BLaER1 treated with 17β-estradiol and CSF1 and Interleukin-3, amounts not matched to agents 10 nM and 100 nM (cell line): ENCODE measurements at regions not wholly inside any gene's neighbourhood (a gene's known extent, or its start where the extent isn't known, plus 50 kb on each side); places are given as distances from the start of the nearest gene placed in this dataset.

Source experiments
- H3K27ac ChIP-seq, 11 experiments: shearing (Covaris generic); formaldehyde crosslinking; 2 replicates each; pipeline ENCODE4 v1.8.1; 2022
- H3K27me3 ChIP-seq, 11 experiments: shearing (Covaris generic); formaldehyde crosslinking; 2 replicates each; pipeline ENCODE4 v1.8.1; 2022
- H3K36me3 ChIP-seq, 11 experiments: shearing (Covaris generic); formaldehyde crosslinking; 2 replicates each; pipeline ENCODE4 v1.8.1; 2022
- H3K4me1 ChIP-seq, 10 experiments: shearing (Covaris generic); formaldehyde crosslinking; 2 replicates each; pipeline ENCODE4 v1.8.1; 2022
- H3K4me2 ChIP-seq, 11 experiments: shearing (Covaris generic); formaldehyde crosslinking; 2 replicates each; pipeline ENCODE4 v1.8.1; 2022
- H3K4me3 ChIP-seq, 10 experiments: shearing (Covaris generic); formaldehyde crosslinking; 2 replicates each; pipeline ENCODE4 v1.8.1; 2022
- H3K9ac ChIP-seq, 11 experiments: shearing (Covaris generic); formaldehyde crosslinking; 2 replicates each; pipeline ENCODE4 v1.8.1; 2022
- H3K9me3 ChIP-seq, 11 experiments: shearing (Covaris generic); formaldehyde crosslinking; replicated peaks in 1 of 11; 2 replicates each; pipeline ENCODE4 v1.8.1; 2022
- H4K20me1 ChIP-seq, 11 experiments: shearing (Covaris generic); formaldehyde crosslinking; 2 replicates each; pipeline ENCODE4 v1.8.1; 2022
- Cebpa-rat ChIP-seq, 11 experiments: shearing (Covaris generic); IDR thresholded peaks; 2 replicates each; pipeline ENCODE4 v1.8.1; 2022

GRCh38 chr18:45361125-45361851 lies 254.0 kb upstream of the SLC14A2 start:
- Histone ChIP-seq H3K27ac (no peak overlapping the region), H3K4me3 (no peak overlapping the region), H4K20me1 (no peaks in the 10 kb centered on the region), H3K36me3 (no peaks in the 10 kb centered on the region), H3K9ac (no peak overlapping the region), H3K9me3 (no peaks in the 10 kb centered on the region), H3K4me2 (no peak overlapping the region), H3K27me3 (no peaks in the 10 kb centered on the region), H3K4me1 (peaks cover 0 to 17% (median 8%) of the 10 kb centered on the region in 10 experiments; a peak in 10 of 20 replicates)
- no peak for TF ChIP-seq Cebpa-rat (IDR thresholded peaks at IDR 0.05)

- H3K27ac ChIP-seq = no peak overlapping the region
- H3K9me3 ChIP-seq = no peaks in the 10 kb centered on the region
- H3K4me3 ChIP-seq = no peak overlapping the region
- H3K27me3 ChIP-seq = no peaks in the 10 kb centered on the region
- no peak overlapping the region for H3K9ac ChIP-seq
- no peaks in the 10 kb centered on the region for H3K36me3 ChIP-seq
- no peak for TF ChIP-seq Cebpa-rat (IDR thresholded peaks at IDR 0.05)
- no peaks in the 10 kb centered on the region for H4K20me1 ChIP-seq
- H3K4me1 ChIP-seq = peaks cover 0 to 9% (median 0%) of the 10 kb centered on the region in 10 experiments; a peak in 5 of 20 replicates
- no peak overlapping the region for H3K4me2 ChIP-seq
These were observed 252.1 kb upstream of the SLC14A2 start for GRCh38 chr18:45363196-45363595.

DNA sequence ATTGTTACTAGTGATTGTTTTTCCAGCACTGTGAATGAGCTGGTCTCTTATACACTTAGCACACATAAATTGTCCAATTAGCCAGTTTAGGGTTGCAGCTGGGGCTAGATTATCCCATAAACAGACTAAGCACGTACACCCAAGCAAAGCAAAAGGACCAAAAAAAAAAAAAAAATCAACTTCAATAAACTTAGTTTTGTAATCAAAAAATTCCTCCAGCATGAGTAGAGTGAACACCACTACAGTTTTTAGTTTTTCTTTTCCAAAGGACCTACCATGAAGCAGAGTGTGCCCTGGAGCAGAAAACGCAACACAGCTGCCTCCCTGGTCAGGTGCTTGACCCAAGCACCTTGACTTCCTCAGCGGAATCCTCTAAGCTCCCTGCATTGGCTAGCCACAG lies 249.4 kb upstream of the SLC14A2 start:
- peaks cover 6 to 12% (median 10%) of the 10 kb centered on the region in 10 experiments; a peak in 17 of 20 replicates for H3K4me1 ChIP-seq

DNA sequence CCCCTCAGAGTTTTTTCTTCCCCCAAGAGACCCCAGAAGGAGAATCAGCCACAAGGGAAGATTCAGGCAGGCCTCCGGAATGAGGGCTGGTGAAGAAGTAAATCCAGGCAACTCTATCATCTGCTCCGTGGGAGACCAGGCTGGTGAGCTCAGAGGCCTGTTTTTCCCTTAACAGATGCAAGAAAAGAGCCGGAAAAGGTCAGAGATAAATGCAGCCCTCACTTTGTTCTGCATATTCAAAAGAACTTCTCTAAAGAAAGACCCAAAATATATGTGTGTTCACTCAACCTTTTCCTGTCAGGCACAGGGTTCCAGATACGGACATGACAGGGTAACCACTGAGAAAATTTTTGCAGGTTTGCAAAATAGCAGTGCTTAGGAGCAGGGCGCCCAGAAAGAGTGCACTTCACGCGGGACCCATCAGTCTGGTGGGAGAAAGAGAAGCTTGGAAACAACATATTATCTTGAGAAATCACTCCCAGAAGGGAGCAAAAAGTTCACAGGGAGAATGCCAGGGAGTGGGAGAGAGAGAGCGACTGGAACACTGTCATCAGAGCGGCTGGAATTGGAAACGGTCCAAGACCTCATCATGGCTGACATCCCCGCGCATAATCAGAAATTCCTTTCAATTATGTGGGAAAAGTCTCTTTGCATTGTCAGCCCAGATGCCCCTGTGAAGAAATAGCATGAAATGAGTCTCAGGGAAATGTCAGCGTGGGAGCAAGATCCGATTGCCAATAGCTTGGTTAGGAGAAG lies 244.8 kb upstream of the SLC14A2 start:
- peak overlapping the region; percentile 5 to 67 (median 38); a peak in 19 of 22 replicates for H3K4me2 ChIP-seq
- TF ChIP-seq Cebpa-rat (IDR thresholded peaks at IDR 0.05) = no peak
- H3K27ac ChIP-seq = no peak overlapping the region
- H3K4me1 ChIP-seq = peaks cover 10 to 40% (median 18%) of the 10 kb centered on the region in 10 experiments; a peak in 18 of 20 replicates
- H3K9ac ChIP-seq = no peak overlapping the region
- no peak overlapping the region for H3K4me3 ChIP-seq
- no peaks in the 10 kb centered on the region for H4K20me1 ChIP-seq
- H3K27me3 ChIP-seq = no peaks in the 10 kb centered on the region
- H3K36me3 ChIP-seq = no peaks in the 10 kb centered on the region
- no peaks in the 10 kb centered on the region for H3K9me3 ChIP-seq

More for the DNA sequence above, 249.4 kb upstream of the SLC14A2 start:
- Histone ChIP-seq H3K9me3 (no peaks in the 10 kb centered on the region), H3K27me3 (no peaks in the 10 kb centered on the region), H4K20me1 (no peaks in the 10 kb centered on the region), H3K9ac (no peak overlapping the region), H3K27ac (no peak overlapping the region), H3K36me3 (no peaks in the 10 kb centered on the region), H3K4me2 (no peak overlapping the region), H3K4me3 (no peak overlapping the region)
- TF ChIP-seq Cebpa-rat (IDR thresholded peaks at IDR 0.05) = no peak

- Histone ChIP-seq H3K27me3 (no peaks in the 10 kb centered on the region), H3K36me3 (no peaks in the 10 kb centered on the region), H3K4me3 (no peak overlapping the region), H3K4me2 (peak overlapping the region in 5 of 11 experiments; percentile 5 to 50 (median 31); a peak in 9 of 22 replicates), H3K9me3 (no peaks in the 10 kb centered on the region), H4K20me1 (no peaks in the 10 kb centered on the region), H3K4me1 (peaks cover 10 to 47% (median 19%) of the 10 kb centered on the region in 10 experiments; a peak in 18 of 20 replicates), H3K9ac (no peak overlapping the region), H3K27ac (no peak overlapping the region)
- no peak for TF ChIP-seq Cebpa-rat (IDR thresholded peaks at IDR 0.05)
These were observed 241.9 kb upstream of the SLC14A2 start for GRCh38 chr18:45373286-45373880.

GRCh38 chr18:45374236-45374635 lies 241.0 kb upstream of the SLC14A2 start:
- peak overlapping the region in 1 of 11 experiments; percentile 73; a peak in 2 of 22 replicates for H3K4me2 ChIP-seq
- H3K9ac ChIP-seq = no peak overlapping the region
- H3K4me1 ChIP-seq = peaks cover 10 to 47% (median 19%) of the 10 kb centered on the region in 10 experiments; a peak in 18 of 20 replicates
- no peaks in the 10 kb centered on the region for H3K36me3 ChIP-seq
- H3K9me3 ChIP-seq = no peaks in the 10 kb centered on the region
- no peak overlapping the region for H3K4me3 ChIP-seq
- H3K27ac ChIP-seq = no peak overlapping the region
- H4K20me1 ChIP-seq = no peaks in the 10 kb centered on the region
- H3K27me3 ChIP-seq = no peaks in the 10 kb centered on the region
- no peak for TF ChIP-seq Cebpa-rat (IDR thresholded peaks at IDR 0.05)

- Histone ChIP-seq H4K20me1 (no peaks in the 10 kb centered on the region), H3K9me3 (no peaks in the 10 kb centered on the region), H3K36me3 (no peaks in the 10 kb centered on the region), H3K9ac (no peak overlapping the region), H3K27me3 (no peaks in the 10 kb centered on the region), H3K4me1 (peaks cover 7 to 42% (median 15%) of the 10 kb centered on the region in 10 experiments; a peak in 18 of 20 replicates), H3K27ac (no peak overlapping the region), H3K4me2 (peak overlapping the region in 5 of 11 experiments; percentile 20 to 73 (median 51); a peak in 9 of 22 replicates), H3K4me3 (no peak overlapping the region)
- no peak for TF ChIP-seq Cebpa-rat (IDR thresholded peaks at IDR 0.05)
These were observed 240.2 kb upstream of the SLC14A2 start for GRCh38 chr18:45374878-45375630.

- H3K27ac ChIP-seq = no peak overlapping the region
- no peak overlapping the region for H3K4me3 ChIP-seq
- no peaks in the 10 kb centered on the region for H4K20me1 ChIP-seq
- no peak overlapping the region for H3K9ac ChIP-seq
- H3K4me2 ChIP-seq = peak overlapping the region in 2 of 11 experiments; percentile 51 to 73; a peak in 1 of 22 replicates
- no peaks in the 10 kb centered on the region for H3K9me3 ChIP-seq
- no peak for TF ChIP-seq Cebpa-rat (IDR thresholded peaks at IDR 0.05)
- H3K36me3 ChIP-seq = no peaks in the 10 kb centered on the region
- no peaks in the 10 kb centered on the region for H3K27me3 ChIP-seq
- H3K4me1 ChIP-seq = peaks cover 0 to 37% (median 8%) of the 10 kb centered on the region in 10 experiments; a peak in 9 of 20 replicates
These were observed 239.1 kb upstream of the SLC14A2 start for GRCh38 chr18:45376193-45376592.
